ENCODE measurements at regions not wholly inside any gene's neighbourhood (a gene's known extent, or its start where the extent isn't known, plus 50 kb on each side); places are given as distances from the start of the nearest gene placed in this dataset.
A peak's percentile ranks its signal among the peaks of the same experiment; 100 is the strongest.

DNA sequence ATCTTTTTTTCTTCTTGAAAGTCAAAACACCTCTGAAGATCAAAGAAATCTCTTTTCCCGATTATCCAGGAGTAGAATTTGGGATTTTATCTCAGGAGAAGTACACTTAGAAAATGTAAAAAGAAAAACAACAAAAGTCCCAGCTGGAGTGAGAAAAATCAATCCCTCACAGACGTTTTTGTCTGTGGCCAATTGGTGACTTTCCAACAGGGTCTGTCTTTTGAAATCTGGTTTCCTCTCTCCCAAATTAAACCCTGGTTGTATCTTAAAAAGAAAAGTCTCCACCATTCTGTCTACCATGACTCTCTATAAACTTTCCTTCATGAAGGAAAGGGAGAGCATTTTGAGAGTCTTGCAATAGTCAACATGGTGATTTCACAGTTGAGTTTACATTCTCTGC is 88.1 kb downstream of the DACT1 start:
- Histone ChIP-seq H3K27ac (ENCODE audit: control insufficient read depth, insufficient read depth, low read length) (no peak overlapping the region), H3K27me3 (ENCODE audit: control insufficient read depth, extremely low read depth, insufficient read depth, low read length) (no peaks in the 10 kb centered on the region), H2AFZ (ENCODE audit: control insufficient read depth, low read length) (no peak overlapping the region), H4K20me1 (ENCODE audit: control insufficient read depth, extremely low read depth, insufficient read depth, low read length) (no peaks in the 10 kb centered on the region), H3K4me2 (ENCODE audit: control insufficient read depth, extremely low read depth, insufficient read depth, low read depth, low read length) (no peak overlapping the region), H3K9ac (ENCODE audit: control insufficient read depth, extremely low read depth, insufficient read depth, low read length) (no peak overlapping the region), H3K4me3 (ENCODE audit: control insufficient read depth in 2 of 3, extremely low read depth in 1 of 3, insufficient read depth in 2 of 3, low read depth in 1 of 3, low read length in 3 of 3) (no peak overlapping the region), H3K4me1 (ENCODE audit: control insufficient read depth, extremely low read depth, insufficient read depth, low read length) (peaks cover 6% of the 10 kb centered on the region), H3K36me3 (ENCODE audit: control insufficient read depth in 2 of 2, extremely low read depth in 1 of 2, insufficient read depth in 2 of 2, low read length in 2 of 2) (no peaks in the 10 kb centered on the region), H3K9me3 (ENCODE audit: control insufficient read depth, low read depth, low read length) (no peaks in the 10 kb centered on the region), H3K9me1 (ENCODE audit: control insufficient read depth, extremely low read depth, insufficient read depth, low read length) (no peaks in the 10 kb centered on the region), H3K79me2 (ENCODE audit: control insufficient read depth, insufficient read depth, low read length) (no peaks in the 10 kb centered on the region)
- dilution Hi-C loops (cut with MboI; ENCODE audit: extremely low pct_ligation_motif_present, low sequenced_read_pairs) = no loop called here
- TF ChIP-seq, protein P1, sequence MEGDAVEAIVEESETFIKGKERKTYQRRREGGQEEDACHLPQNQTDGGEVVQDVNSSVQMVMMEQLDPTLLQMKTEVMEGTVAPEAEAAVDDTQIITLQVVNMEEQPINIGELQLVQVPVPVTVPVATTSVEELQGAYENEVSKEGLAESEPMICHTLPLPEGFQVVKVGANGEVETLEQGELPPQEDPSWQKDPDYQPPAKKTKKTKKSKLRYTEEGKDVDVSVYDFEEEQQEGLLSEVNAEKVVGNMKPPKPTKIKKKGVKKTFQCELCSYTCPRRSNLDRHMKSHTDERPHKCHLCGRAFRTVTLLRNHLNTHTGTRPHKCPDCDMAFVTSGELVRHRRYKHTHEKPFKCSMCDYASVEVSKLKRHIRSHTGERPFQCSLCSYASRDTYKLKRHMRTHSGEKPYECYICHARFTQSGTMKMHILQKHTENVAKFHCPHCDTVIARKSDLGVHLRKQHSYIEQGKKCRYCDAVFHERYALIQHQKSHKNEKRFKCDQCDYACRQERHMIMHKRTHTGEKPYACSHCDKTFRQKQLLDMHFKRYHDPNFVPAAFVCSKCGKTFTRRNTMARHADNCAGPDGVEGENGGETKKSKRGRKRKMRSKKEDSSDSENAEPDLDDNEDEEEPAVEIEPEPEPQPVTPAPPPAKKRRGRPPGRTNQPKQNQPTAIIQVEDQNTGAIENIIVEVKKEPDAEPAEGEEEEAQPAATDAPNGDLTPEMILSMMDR (optimal IDR thresholded peaks at IDR 0.05 in 1 of 3, IDR thresholded peaks at IDR 0.05 in 1 of 3, conservative IDR thresholded peaks at IDR 0.05 in 1 of 3; ENCODE audit: extremely low read depth in 1 of 3, insufficient read depth in 2 of 3, low read length in 3 of 3) = no peak
- TF ChIP-seq EZH2 (IDR thresholded peaks at IDR 0.05; ENCODE audit: low read length) = no peak
- no peak for DNase-seq (ENCODE audit: low read depth, low spot score)
- FAIRE-seq = no peak

DNA sequence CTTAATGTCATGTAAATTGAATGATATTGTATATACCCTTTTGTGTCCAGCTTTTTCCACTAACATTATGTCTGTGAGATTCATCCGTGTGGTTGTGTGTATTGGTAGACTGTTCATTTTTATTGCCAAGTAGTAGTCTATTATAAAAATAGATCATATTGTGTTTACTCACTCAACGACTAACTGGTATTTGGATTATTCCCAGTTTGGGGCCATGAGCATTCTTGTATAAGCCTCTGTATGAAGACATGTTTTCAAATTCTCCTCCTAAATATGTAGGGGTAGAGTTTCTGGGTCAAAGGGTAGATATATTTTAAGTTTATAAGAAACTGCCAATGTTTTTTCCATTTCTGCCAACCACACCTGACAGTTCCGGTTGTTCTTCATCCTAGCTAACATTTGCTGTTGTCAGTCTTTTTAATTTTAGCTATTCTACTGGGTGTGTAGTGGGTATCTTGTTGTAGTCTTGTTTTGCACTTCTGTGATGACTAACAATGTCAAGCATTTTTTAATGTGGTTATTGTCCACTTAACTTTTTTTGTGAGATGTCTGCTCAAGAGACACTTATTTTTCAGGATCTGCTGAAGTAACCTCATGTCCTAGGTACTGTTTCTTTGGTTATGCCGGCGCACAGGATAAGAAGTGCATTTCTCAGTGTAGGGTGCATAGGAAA is 93.2 kb downstream of the DACT1 start:
- dilution Hi-C loops (cut with MboI; ENCODE audit: extremely low pct_ligation_motif_present, low sequenced_read_pairs) = no loop called here
- peak overlapping the region; percentile 66 for H3K27ac ChIP-seq (ENCODE audit: control insufficient read depth, insufficient read depth, low read length)
- H3K36me3 ChIP-seq (ENCODE audit: control insufficient read depth in 2 of 2, extremely low read depth in 1 of 2, insufficient read depth in 2 of 2, low read length in 2 of 2) = no peaks in the 10 kb centered on the region
- TF ChIP-seq EZH2 (IDR thresholded peaks at IDR 0.05; ENCODE audit: low read length) = no peak
- TF ChIP-seq, protein P1 (optimal IDR thresholded peaks at IDR 0.05 in 1 of 3, IDR thresholded peaks at IDR 0.05 in 1 of 3, conservative IDR thresholded peaks at IDR 0.05 in 1 of 3; ENCODE audit: extremely low read depth in 1 of 3, insufficient read depth in 2 of 3, low read length in 3 of 3) = no peak
- DNase-seq (ENCODE audit: low read depth, low spot score) (peak; percentile 7), FAIRE-seq (peak; percentile 43)
- H3K79me2 ChIP-seq (ENCODE audit: control insufficient read depth, insufficient read depth, low read length) = no peaks in the 10 kb centered on the region
- H3K4me1 ChIP-seq (ENCODE audit: control insufficient read depth, extremely low read depth, insufficient read depth, low read length) = peaks cover 22% of the 10 kb centered on the region
- H2AFZ ChIP-seq (ENCODE audit: control insufficient read depth, low read length) = peak overlapping the region; percentile 31
- H3K27me3 ChIP-seq (ENCODE audit: control insufficient read depth, extremely low read depth, insufficient read depth, low read length) = peaks cover 3% of the 10 kb centered on the region
- H3K9ac ChIP-seq (ENCODE audit: control insufficient read depth, extremely low read depth, insufficient read depth, low read length) = no peak overlapping the region
- H3K9me3 ChIP-seq (ENCODE audit: control insufficient read depth, low read depth, low read length) = no peaks in the 10 kb centered on the region
- H3K4me2 ChIP-seq (ENCODE audit: control insufficient read depth, extremely low read depth, insufficient read depth, low read depth, low read length) = peak overlapping the region; percentile 65
- peaks cover 2% of the 10 kb centered on the region for H4K20me1 ChIP-seq (ENCODE audit: control insufficient read depth, extremely low read depth, insufficient read depth, low read length)
- peak overlapping the region in 2 of 3 experiments; percentile 31 to 43 for H3K4me3 ChIP-seq (ENCODE audit: control insufficient read depth in 2 of 3, extremely low read depth in 1 of 3, insufficient read depth in 2 of 3, low read depth in 1 of 3, low read length in 3 of 3)
- no peaks in the 10 kb centered on the region for H3K9me1 ChIP-seq (ENCODE audit: control insufficient read depth, extremely low read depth, insufficient read depth, low read length)

All from keratinocyte (primary cell).